RWPE2 (cell line): ENCODE measurements at regions not wholly inside any gene's neighbourhood (a gene's known extent, or its start where the extent isn't known, plus 50 kb on each side); places are given as distances from the start of the nearest gene placed in this dataset.
A peak's percentile ranks its signal among the peaks of the same experiment; 100 is the strongest.

Experiments
- ATAC-seq: fragments of 200-7000 bp; cut with Tn5 transposase; 3 replicates; pipeline ENCODE4 v1.9.1; 2021; ENCODE audit warnings: low read depth
- DNase-seq: peaks from one replicate; pipeline ENCODE4 v3.0.0-alpha.2; 2020; ENCODE audit warnings: low spot score
- H3K27ac ChIP-seq: fragments of 450-650 bp; 2 replicates; pipeline ENCODE4 v1.5.1; 2017; ENCODE audit warnings: mild to moderate bottlenecking; ENCODE audit not compliant: poor library complexity, severe bottlenecking
- H3K27me3 ChIP-seq: fragments of 250-450 bp; sonication (Bioruptor Pico); 2 replicates; pipeline ENCODE4 v1.5.1; 2021; ENCODE audit warnings: mild to moderate bottlenecking, moderate library complexity; ENCODE audit not compliant: insufficient read depth, poor library complexity, severe bottlenecking
- H3K36me3 ChIP-seq: fragments of 250-450 bp; sonication (Bioruptor Pico); 2 replicates; pipeline ENCODE4 v1.5.1; 2020; ENCODE audit warnings: low read depth, mild to moderate bottlenecking, moderate library complexity
- H3K4me1 ChIP-seq: fragments of 250-450 bp; sonication (Bioruptor Pico); 2 replicates; pipeline ENCODE4 v1.5.1; 2021; ENCODE audit warnings: mild to moderate bottlenecking, moderate library complexity; ENCODE audit not compliant: insufficient read depth, poor library complexity, severe bottlenecking
- H3K4me3 ChIP-seq: fragments of 250-450 bp; sonication (Bioruptor Pico); 2 replicates; pipeline ENCODE4 v1.5.1; 2021; ENCODE audit warnings: mild to moderate bottlenecking, moderate library complexity; ENCODE audit not compliant: severe bottlenecking
- H3K9me3 ChIP-seq: fragments of 250-450 bp; sonication (Bioruptor Pico); 2 replicates; pipeline ENCODE4 v1.5.1; 2021; ENCODE audit warnings: mild to moderate bottlenecking, moderate library complexity; ENCODE audit not compliant: severe bottlenecking
- TF ChIP-seq, protein P1 (sequence below): fragments of 450-650 bp; IDR thresholded peaks from one replicate; pipeline ENCODE4 v1.5.1; 2017; ENCODE audit warnings: mild to moderate bottlenecking, moderate library complexity; ENCODE audit not compliant: poor library complexity, severe bottlenecking

DNA sequence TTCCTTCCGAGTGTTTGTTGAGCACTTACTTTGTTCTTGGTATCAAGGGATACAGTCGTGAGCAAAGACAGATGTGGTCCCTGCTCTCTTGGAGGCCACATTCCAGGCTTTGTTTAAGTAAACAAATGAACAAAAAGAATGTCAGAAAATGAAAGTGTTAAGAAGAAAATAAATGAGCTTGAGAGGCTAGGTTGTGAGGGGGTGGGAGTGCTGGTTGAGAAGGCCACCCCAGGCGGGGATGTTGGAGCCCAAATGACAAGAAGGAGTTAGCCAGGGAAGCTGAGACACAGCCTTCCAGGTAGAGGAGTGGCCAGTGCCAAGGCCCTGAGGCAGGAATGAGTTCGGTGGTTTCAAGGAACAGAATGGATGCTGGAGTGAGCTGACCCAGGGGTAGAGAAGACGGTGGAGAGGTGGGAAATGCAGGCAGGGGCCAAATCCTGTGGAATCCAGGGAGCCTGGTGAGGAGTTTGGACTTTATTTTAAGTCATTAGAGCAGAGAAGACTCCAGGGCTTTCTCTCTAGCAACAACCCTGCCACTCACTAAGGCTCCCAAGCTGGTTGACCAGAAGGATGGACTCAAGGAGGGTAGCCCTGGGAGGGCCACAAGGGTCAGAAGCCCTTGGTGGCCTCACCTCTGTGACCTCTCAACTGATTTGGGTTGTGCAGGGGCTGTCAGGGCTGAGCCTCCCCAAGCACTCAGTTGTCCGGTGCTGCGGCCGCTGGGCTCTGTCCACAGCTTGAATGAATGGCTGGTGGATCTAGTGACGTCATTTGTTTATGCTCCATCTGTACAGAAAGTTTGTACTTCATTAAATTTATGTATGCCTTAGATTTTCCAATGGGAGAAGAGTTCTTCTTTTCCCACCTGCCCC, 66.0 kb upstream of the STX16 start:
- TF ChIP-seq, protein P1, sequence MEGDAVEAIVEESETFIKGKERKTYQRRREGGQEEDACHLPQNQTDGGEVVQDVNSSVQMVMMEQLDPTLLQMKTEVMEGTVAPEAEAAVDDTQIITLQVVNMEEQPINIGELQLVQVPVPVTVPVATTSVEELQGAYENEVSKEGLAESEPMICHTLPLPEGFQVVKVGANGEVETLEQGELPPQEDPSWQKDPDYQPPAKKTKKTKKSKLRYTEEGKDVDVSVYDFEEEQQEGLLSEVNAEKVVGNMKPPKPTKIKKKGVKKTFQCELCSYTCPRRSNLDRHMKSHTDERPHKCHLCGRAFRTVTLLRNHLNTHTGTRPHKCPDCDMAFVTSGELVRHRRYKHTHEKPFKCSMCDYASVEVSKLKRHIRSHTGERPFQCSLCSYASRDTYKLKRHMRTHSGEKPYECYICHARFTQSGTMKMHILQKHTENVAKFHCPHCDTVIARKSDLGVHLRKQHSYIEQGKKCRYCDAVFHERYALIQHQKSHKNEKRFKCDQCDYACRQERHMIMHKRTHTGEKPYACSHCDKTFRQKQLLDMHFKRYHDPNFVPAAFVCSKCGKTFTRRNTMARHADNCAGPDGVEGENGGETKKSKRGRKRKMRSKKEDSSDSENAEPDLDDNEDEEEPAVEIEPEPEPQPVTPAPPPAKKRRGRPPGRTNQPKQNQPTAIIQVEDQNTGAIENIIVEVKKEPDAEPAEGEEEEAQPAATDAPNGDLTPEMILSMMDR: no peak
- Histone ChIP-seq H3K9me3 (no peaks in the 10 kb centered on the region), H3K4me1 (no peaks in the 10 kb centered on the region), H3K36me3 (no peaks in the 10 kb centered on the region), H3K27me3 (peaks cover 8% of the 10 kb centered on the region), H3K27ac (no peak overlapping the region), H3K4me3 (no peak overlapping the region)
- ATAC-seq (peak; percentile 17; the same call in 1 of the 3 replicates), DNase-seq (peak; percentile 68)

DNA sequence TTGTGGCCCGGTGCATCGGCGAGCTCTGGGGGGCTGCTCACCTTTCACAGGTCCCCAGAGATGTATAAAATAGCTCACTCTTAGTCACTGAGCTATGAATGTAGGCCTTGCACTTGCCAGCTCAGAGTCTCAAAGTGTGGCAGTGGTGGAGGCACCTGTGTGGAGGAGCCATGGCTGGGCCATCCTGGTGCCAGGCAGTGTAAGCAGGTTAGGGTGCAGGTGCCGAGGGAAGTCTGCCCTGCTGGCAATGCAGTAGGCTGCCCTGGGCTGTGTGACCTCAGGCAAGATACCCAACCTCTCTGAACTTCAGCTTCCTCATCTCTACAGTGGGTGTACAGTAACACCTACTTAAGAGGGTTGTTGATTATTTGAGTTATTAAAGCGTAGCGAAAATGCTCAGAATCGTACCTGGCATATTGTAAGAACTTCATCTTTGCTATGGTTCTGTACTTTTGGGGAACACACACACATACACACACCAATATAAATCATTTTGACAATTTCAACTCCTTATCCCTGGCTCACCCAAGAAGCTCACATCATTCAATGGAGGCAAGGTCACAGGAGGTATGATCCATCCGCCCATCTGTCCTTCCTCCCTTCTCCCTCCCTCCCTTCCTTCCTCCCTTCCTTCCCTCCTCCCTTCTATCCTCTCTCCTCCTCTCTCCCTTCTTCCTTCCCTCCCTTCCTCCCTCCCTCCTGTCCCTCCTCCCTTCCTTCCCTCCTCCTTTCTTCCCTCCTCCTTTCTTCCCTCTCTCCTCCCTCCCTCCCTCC, 66.8 kb upstream of the STX16 start:
- Histone ChIP-seq H3K4me3 (no peak overlapping the region), H3K9me3 (no peaks in the 10 kb centered on the region), H3K36me3 (no peaks in the 10 kb centered on the region), H3K27ac (no peak overlapping the region), H3K27me3 (peaks cover 6% of the 10 kb centered on the region), H3K4me1 (no peaks in the 10 kb centered on the region)
- TF ChIP-seq, protein P1: no peak
- DNase-seq (peak; percentile 67), ATAC-seq (no peak)

DNA sequence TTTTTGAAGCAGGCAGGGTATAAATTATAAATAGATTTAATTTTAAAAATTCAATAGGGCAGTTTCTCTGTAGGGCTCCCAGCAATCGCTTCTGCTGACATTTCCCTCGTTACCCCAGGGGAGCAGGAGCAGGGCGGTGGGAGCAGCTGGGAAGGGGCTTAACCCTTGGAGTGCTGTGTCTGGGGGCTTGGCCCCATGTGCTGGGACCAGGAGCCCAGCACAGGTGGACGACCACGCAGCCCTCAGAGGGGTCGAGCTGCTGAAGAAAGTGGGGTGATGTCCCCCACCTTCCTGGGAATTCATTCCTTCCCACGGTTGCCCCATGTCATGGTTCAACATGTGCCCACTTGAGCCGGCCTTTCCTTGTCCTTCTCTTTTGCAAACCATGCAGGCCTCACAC, 67.5 kb upstream of the STX16 start:
- Histone ChIP-seq H3K4me3 (no peak overlapping the region), H3K9me3 (no peaks in the 10 kb centered on the region), H3K36me3 (no peaks in the 10 kb centered on the region), H3K27ac (no peak overlapping the region), H3K4me1 (no peaks in the 10 kb centered on the region), H3K27me3 (no peaks in the 10 kb centered on the region)
- TF ChIP-seq, protein P1: no peak
- ATAC-seq: no peak
- DNase-seq: peak; percentile 66

DNA sequence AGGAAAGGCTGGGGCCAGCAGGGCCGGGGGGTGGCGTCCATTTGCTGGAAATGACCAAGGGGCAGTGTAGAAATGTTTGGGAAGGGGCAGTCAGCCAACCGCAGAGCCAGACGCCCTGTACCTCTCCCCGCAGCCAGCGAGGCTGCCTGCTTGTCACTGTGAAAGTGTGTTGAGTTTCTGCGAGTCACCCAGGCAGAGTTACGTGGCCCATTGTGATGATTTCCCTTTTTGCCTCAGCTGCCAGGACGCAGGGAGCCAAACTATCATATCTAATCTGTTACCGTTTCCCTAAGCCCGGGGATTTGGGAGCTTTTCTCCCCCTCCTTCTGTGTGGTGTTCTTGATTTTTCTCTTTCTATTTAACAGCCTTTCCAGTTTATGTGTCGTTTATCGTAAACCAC, 67.9 kb upstream of the STX16 start:
- Histone ChIP-seq H3K36me3 (no peaks in the 10 kb centered on the region), H3K9me3 (no peaks in the 10 kb centered on the region), H3K27me3 (no peaks in the 10 kb centered on the region), H3K4me3 (no peak overlapping the region), H3K4me1 (no peaks in the 10 kb centered on the region), H3K27ac (no peak overlapping the region)
- DNase-seq: peak; percentile 58
- TF ChIP-seq, protein P1: no peak
- no peak for ATAC-seq
